ENCODE measurements at regions not wholly inside any gene's neighbourhood (a gene's known extent, or its start where the extent isn't known, plus 50 kb on each side); places are given as distances from the start of the nearest gene placed in this dataset.
"Not testable (repeated sequence)": the region's sequence is repeated elsewhere in the genome, so short reads cannot be mapped to it uniquely, and the experiment has no call there.

DNA sequence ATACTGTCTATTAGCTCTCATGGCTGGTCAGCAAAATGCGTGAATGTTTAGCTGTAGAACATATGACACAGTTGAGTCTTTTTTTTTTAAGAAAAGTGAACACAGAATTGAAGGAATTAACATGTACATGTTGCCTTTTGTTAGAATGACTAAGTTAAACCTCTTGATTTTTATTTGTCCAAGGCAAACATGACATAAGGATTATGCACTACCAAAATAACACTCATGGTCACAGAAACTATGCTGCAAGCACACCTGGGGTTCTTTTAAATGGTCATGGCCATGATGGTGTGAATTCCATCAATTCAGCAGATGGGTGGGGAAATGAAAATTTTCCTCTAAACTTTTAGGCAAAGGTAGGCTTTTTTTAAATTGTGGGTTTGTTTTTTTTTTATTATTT lies 80.1 kb upstream of the CXCL13 start:
- Histone ChIP-seq H3K4me2 (no peak overlapping the region), H3K9me3 (ENCODE audit: low read depth) (no peaks in the 10 kb centered on the region), H3K9ac (no peak overlapping the region), H3K27ac (no peak overlapping the region), H3K36me3 (no peaks in the 10 kb centered on the region), H3K4me3 (no peak overlapping the region), H2AFZ (replicated peaks) (no peak overlapping the region), H3F3A (ENCODE audit: low read depth) (no peaks in the 10 kb centered on the region), H4K20me1 (ENCODE audit: low read depth) (no peaks in the 10 kb centered on the region), H3K79me2 (ENCODE audit: low read depth) (no peaks in the 10 kb centered on the region), H3K27me3 (no peaks in the 10 kb centered on the region), H3K4me1 (no peaks in the 10 kb centered on the region)
- peaks cover 8% of the 10 kb centered on the region for H3K9me3 Mint-ChIP-seq
- no peaks in the 10 kb centered on the region for H3K4me1 Mint-ChIP-seq
- DNase-seq (ENCODE audit: low spot score), result no peak
- TF ChIP-seq EZH2phosphoT487 (IDR thresholded peaks at IDR 0.05) (no peak), EZH2 (IDR thresholded peaks at IDR 0.05) (no peak)
- TF ChIP-seq, protein P1, sequence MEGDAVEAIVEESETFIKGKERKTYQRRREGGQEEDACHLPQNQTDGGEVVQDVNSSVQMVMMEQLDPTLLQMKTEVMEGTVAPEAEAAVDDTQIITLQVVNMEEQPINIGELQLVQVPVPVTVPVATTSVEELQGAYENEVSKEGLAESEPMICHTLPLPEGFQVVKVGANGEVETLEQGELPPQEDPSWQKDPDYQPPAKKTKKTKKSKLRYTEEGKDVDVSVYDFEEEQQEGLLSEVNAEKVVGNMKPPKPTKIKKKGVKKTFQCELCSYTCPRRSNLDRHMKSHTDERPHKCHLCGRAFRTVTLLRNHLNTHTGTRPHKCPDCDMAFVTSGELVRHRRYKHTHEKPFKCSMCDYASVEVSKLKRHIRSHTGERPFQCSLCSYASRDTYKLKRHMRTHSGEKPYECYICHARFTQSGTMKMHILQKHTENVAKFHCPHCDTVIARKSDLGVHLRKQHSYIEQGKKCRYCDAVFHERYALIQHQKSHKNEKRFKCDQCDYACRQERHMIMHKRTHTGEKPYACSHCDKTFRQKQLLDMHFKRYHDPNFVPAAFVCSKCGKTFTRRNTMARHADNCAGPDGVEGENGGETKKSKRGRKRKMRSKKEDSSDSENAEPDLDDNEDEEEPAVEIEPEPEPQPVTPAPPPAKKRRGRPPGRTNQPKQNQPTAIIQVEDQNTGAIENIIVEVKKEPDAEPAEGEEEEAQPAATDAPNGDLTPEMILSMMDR (IDR thresholded peaks at IDR 0.05), result no peak
- H3K27ac Mint-ChIP-seq, result no peak overlapping the region
- no peaks in the 10 kb centered on the region for H3K36me3 Mint-ChIP-seq
- H3K27me3 Mint-ChIP-seq (ENCODE audit: insufficient read depth, low read depth), result peaks cover 2% of the 10 kb centered on the region
- no peak overlapping the region for H3K4me3 Mint-ChIP-seq

DNA sequence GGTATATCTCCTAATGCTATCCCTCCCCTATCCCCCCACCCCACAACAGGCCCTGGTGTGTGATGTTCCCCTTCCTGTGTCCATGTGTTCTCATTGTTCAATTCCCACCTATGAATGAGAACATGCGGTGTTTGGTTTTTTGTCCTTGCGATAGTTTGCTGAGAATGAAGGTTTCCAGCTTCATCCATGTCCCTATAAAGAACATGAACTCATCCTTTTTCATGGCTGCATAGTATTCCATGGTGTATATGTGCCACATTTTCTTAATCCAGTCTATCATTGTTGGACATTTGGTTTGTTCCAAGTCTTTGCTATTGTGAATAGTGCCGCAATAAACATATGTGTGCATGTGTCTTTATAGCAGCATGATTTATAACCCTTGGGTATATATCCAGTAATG lies 77.7 kb upstream of the CXCL13 start:
- H2AFZ ChIP-seq (replicated peaks); H3K27ac Mint-ChIP-seq; H3K9me3 ChIP-seq (ENCODE audit: low read depth); H3K4me3 Mint-ChIP-seq; H3K4me2 ChIP-seq; H3K27me3 Mint-ChIP-seq (ENCODE audit: insufficient read depth, low read depth); H3K9ac ChIP-seq; H3K4me3 ChIP-seq; H3K36me3 Mint-ChIP-seq; H3K4me1 Mint-ChIP-seq; H3K27me3 ChIP-seq; H3K79me2 ChIP-seq (ENCODE audit: low read depth); H3K4me1 ChIP-seq; DNase-seq (ENCODE audit: low spot score); H3K27ac ChIP-seq; H3F3A ChIP-seq (ENCODE audit: low read depth); H3K36me3 ChIP-seq; H4K20me1 ChIP-seq (ENCODE audit: low read depth); H3K9me3 Mint-ChIP-seq: not testable (repeated sequence)

DNA sequence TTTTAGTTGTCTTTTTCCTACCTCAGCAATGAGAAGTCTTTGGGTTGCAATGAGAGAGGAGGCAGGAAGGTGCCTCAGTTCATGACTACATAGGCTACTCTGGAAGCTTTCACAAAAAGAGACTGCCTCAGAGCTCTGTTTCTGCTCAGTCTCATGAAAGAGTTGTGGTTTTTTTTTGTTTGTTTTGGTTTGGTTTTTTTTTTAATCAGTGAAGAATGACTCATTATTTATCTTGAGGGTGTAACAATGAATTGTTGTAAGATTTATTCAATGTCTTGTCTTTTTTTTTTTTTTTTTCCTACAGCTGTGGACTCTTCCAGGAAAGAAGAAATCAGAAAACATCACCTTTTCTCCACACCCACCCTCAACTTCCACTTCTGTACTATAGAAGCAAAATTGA lies 67.5 kb upstream of the CXCL13 start:
- Histone ChIP-seq H3K36me3 (no peaks in the 10 kb centered on the region), H3K9ac (no peak overlapping the region), H3F3A (ENCODE audit: low read depth) (no peaks in the 10 kb centered on the region), H3K27me3 (no peaks in the 10 kb centered on the region), H3K4me1 (no peaks in the 10 kb centered on the region), H2AFZ (replicated peaks) (no peak overlapping the region), H4K20me1 (ENCODE audit: low read depth) (no peaks in the 10 kb centered on the region), H3K27ac (no peak overlapping the region), H3K9me3 (ENCODE audit: low read depth) (no peaks in the 10 kb centered on the region), H3K4me2 (no peak overlapping the region), H3K4me3 (no peak overlapping the region), H3K79me2 (ENCODE audit: low read depth) (no peaks in the 10 kb centered on the region)
- H3K4me1 Mint-ChIP-seq, result no peaks in the 10 kb centered on the region
- peaks cover 2% of the 10 kb centered on the region for H3K27me3 Mint-ChIP-seq (ENCODE audit: insufficient read depth, low read depth)
- peaks cover 5% of the 10 kb centered on the region for H3K9me3 Mint-ChIP-seq
- no peak for TF ChIP-seq EZH2 (IDR thresholded peaks at IDR 0.05)
- TF ChIP-seq EZH2phosphoT487 (IDR thresholded peaks at IDR 0.05), result no peak
- TF ChIP-seq, protein P1 (IDR thresholded peaks at IDR 0.05), result no peak
- no peak for DNase-seq (ENCODE audit: low spot score)
- no peaks in the 10 kb centered on the region for H3K36me3 Mint-ChIP-seq
- H3K4me3 Mint-ChIP-seq, result no peak overlapping the region
- no peak overlapping the region for H3K27ac Mint-ChIP-seq

DNA sequence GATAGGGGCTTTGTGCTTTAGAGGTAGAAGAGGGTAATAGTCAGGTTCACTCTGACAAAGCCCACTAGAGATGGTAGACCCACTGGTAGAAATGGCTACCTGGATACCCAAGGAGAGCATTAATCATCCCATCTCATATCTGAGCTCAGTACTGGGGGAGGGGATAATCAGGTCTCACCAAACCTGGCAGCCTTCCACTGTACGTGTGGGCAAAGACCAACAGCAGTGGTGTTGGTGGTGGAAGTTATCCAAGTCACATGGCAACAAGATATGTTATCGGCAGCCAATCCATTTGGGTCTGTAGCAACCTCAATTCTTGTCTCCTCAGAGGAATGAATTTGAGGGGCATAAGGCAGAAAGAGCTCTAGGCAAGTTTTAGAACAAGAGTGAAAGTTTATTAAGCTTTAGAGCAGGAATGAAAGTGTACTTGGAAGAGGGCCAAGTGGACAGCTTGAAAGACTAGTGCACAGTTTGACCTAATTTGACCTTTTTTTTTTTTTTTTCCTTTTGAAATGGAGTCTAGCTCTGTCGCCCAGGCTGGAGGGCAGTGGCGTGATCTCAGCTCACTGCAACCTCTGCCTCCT lies 67.0 kb upstream of the CXCL13 start:
- no peak for DNase-seq (ENCODE audit: low spot score)
- H3K36me3 Mint-ChIP-seq, result no peaks in the 10 kb centered on the region

More for the DNA sequence above, 67.0 kb upstream of the CXCL13 start:
- Mint-ChIP-seq H3K9me3 (peaks cover 5% of the 10 kb centered on the region), H3K27me3 (ENCODE audit: insufficient read depth, low read depth) (peaks cover 2% of the 10 kb centered on the region), H3K27ac (no peak overlapping the region), H3K4me1 (no peaks in the 10 kb centered on the region), H3K4me3 (no peak overlapping the region)
- Histone ChIP-seq H3K4me1 (no peaks in the 10 kb centered on the region), H3K4me2 (no peak overlapping the region), H3K4me3 (no peak overlapping the region), H3K27ac (no peak overlapping the region), H2AFZ (replicated peaks) (no peak overlapping the region), H3K9me3 (ENCODE audit: low read depth) (no peaks in the 10 kb centered on the region), H3K79me2 (ENCODE audit: low read depth) (no peaks in the 10 kb centered on the region), H3F3A (ENCODE audit: low read depth) (no peaks in the 10 kb centered on the region), H3K36me3 (no peaks in the 10 kb centered on the region), H3K27me3 (no peaks in the 10 kb centered on the region), H3K9ac (no peak overlapping the region), H4K20me1 (ENCODE audit: low read depth) (no peaks in the 10 kb centered on the region)
- TF ChIP-seq EZH2phosphoT487 (IDR thresholded peaks at IDR 0.05) (no peak), EZH2 (IDR thresholded peaks at IDR 0.05) (no peak)
- TF ChIP-seq, protein P1 (IDR thresholded peaks at IDR 0.05), result no peak
